ENCODE measurements at regions not wholly inside any gene's neighbourhood (a gene's known extent, or its start where the extent isn't known, plus 50 kb on each side); places are given as distances from the start of the nearest gene placed in this dataset.

GRCh38 chr2:116487336-116487735, 1327.2 kb upstream of the DDX18 start:
- TF ChIP-seq, protein P1, sequence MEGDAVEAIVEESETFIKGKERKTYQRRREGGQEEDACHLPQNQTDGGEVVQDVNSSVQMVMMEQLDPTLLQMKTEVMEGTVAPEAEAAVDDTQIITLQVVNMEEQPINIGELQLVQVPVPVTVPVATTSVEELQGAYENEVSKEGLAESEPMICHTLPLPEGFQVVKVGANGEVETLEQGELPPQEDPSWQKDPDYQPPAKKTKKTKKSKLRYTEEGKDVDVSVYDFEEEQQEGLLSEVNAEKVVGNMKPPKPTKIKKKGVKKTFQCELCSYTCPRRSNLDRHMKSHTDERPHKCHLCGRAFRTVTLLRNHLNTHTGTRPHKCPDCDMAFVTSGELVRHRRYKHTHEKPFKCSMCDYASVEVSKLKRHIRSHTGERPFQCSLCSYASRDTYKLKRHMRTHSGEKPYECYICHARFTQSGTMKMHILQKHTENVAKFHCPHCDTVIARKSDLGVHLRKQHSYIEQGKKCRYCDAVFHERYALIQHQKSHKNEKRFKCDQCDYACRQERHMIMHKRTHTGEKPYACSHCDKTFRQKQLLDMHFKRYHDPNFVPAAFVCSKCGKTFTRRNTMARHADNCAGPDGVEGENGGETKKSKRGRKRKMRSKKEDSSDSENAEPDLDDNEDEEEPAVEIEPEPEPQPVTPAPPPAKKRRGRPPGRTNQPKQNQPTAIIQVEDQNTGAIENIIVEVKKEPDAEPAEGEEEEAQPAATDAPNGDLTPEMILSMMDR (IDR thresholded peaks at IDR 0.05; ENCODE audit: borderline replicate concordance, extremely low read depth, low read length, poor library complexity, severe bottlenecking) = no peak
- no peak for TF ChIP-seq EZH2 (IDR thresholded peaks at IDR 0.05; ENCODE audit: borderline replicate concordance, low read depth, low read length, severe bottlenecking)

Measured in DND-41 (cell line).